GM12878 (cell line): ENCODE measurements at regions not wholly inside any gene's neighbourhood (a gene's known extent, or its start where the extent isn't known, plus 50 kb on each side); places are given as distances from the start of the nearest gene placed in this dataset.

Experiments used
- ATAC-seq: fragments of 200-7000 bp; cut with Tn5 transposase; 3 replicates; pipeline ENCODE4 v1.9.1; 2020; ENCODE audit warnings: mild to moderate bottlenecking, moderate library complexity
- BruUV-seq: library from RNA; stranded (reverse); fragments of 400-500 nt; replicated peaks from 2 replicates; lab custom pipeline; 2021; lab: Mats Ljungman, UMichigan
- CTCF ChIA-PET: fragments of 300-600 bp; sonication (Branson Sonifier 250); formaldehyde crosslinking; extraction: SDS; loops from one replicate; lab custom pipeline; 2021; ENCODE audit warnings: inconsistent platforms; lab: Yijun Ruan, JAX
- POLR2A ChIA-PET: fragments of 350-600 bp; formaldehyde crosslinking; extraction: SDS; loops from one replicate; lab custom pipeline; 2021; ENCODE audit warnings: inconsistent platforms; lab: Charles Lee
- RAD21 ChIA-PET: fragments of 300-600 bp; sonication (Branson Sonifier 250); formaldehyde crosslinking; loops from one replicate; lab custom pipeline; 2023; ENCODE audit warnings: antibody characterized with exemption; ENCODE audit not compliant: unreplicated experiment; lab: Charles Lee
- SMC1A ChIA-PET: fragments of 300-600 bp; sonication (Branson Sonifier 250); formaldehyde crosslinking; loops from one replicate; lab custom pipeline; 2023; ENCODE audit not compliant: unreplicated experiment, uncharacterized antibody; lab: Charles Lee
- DNase-seq: peaks from one replicate; pipeline ENCODE4 v3.0.0-alpha.2; 2011; ENCODE audit warnings: low read depth, low spot score
- FAIRE-seq: peaks from 3 replicates; lab custom pipeline; 2011; peaks lifted over from hg19 to GRCh38; lab: Jason Lieb, UNC
- H2AFZ ChIP-seq: 2 replicates; pipeline ENCODE4 v1.6.0; 2011; ENCODE audit warnings: low read depth, low read length, control low read depth; ENCODE audit not compliant: control insufficient read depth
- H3K27ac ChIP-seq: 2 replicates; pipeline ENCODE4 v1.5.1; 2011; ENCODE audit warnings: control low read depth; ENCODE audit not compliant: control insufficient read depth, insufficient read depth
- H3K27me3 ChIP-seq, 2 experiments: replicated peaks in 1 of 2; 2 replicates each; pipeline versions ENCODE4 v1.6.0 to v1.6.1; 2011; ENCODE audit warnings: low read length in 1 of 2; ENCODE audit not compliant: control insufficient read depth in 2 of 2, insufficient read depth in 2 of 2
- H3K36me3 ChIP-seq, 2 experiments: 2 replicates each; pipeline ENCODE4 v1.5.1; 2011; ENCODE audit warnings: low read length in 1 of 2; ENCODE audit not compliant: control insufficient read depth in 2 of 2, insufficient read depth in 2 of 2
- H3K4me1 ChIP-seq: 2 replicates; pipeline ENCODE4 v1.6.1; 2011; ENCODE audit warnings: mild to moderate bottlenecking, low read length, moderate library complexity, mixed read lengths; ENCODE audit not compliant: control insufficient read depth, insufficient read depth
- H3K4me2 ChIP-seq: 2 replicates; pipeline ENCODE4 v1.6.0; 2011; ENCODE audit warnings: control low read depth; ENCODE audit not compliant: control insufficient read depth, insufficient read depth
- H3K4me3 ChIP-seq: fragments of 200-600 bp; sonication (generic); 2 replicates; pipeline ENCODE4 v1.5.1; 2016
- H3K79me2 ChIP-seq: 2 replicates; pipeline ENCODE4 v1.6.0; 2011; ENCODE audit warnings: low read length; ENCODE audit not compliant: control insufficient read depth, insufficient read depth
- H3K9ac ChIP-seq: 2 replicates; pipeline ENCODE4 v1.8.0; 2011; ENCODE audit warnings: low read length, control low read depth, mixed read lengths; ENCODE audit not compliant: control insufficient read depth, insufficient read depth
- H3K9me3 ChIP-seq: replicated peaks from 3 replicates; pipeline ENCODE4 v1.5.1; 2011; ENCODE audit warnings: mild to moderate bottlenecking, low read length; ENCODE audit not compliant: control insufficient read depth, insufficient read depth
- H4K20me1 ChIP-seq: 2 replicates; pipeline ENCODE4 v1.6.0; 2011; ENCODE audit not compliant: control insufficient read depth, insufficient read depth
- ETV6 ChIP-seq, 2 experiments: fragments of 450-650 bp in 1 of 2; IDR thresholded peaks in 1 of 2; conservative IDR thresholded peaks in 1 of 2; 2 replicates each; pipeline ENCODE4 v1.6.1; 2014; ENCODE audit warnings: antibody characterized with exemption in 1 of 2, borderline replicate concordance in 1 of 2, low read depth in 1 of 2, mild to moderate bottlenecking in 1 of 2, moderate library complexity in 1 of 2
- JUNB ChIP-seq: IDR thresholded peaks from 2 replicates; pipeline ENCODE4 v1.6.1; 2016; ENCODE audit warnings: antibody characterized with exemption, mild to moderate bottlenecking
- JUND ChIP-seq: IDR thresholded peaks from 2 replicates; pipeline ENCODE4 v1.6.1; 2012; ENCODE audit warnings: low read depth, mild to moderate bottlenecking, low read length, improper control_type of control experiment, moderate library complexity
- MEF2A ChIP-seq: IDR thresholded peaks from 2 replicates; pipeline ENCODE4 v1.6.1; 2011; ENCODE audit warnings: low read depth, mild to moderate bottlenecking, low read length, moderate library complexity; ENCODE audit not compliant: insufficient read depth
- MTA2 ChIP-seq: fragments of 450-650 bp; IDR thresholded peaks from 2 replicates; pipeline ENCODE4 v1.6.1; 2016; ENCODE audit warnings: low read depth, mild to moderate bottlenecking, moderate library complexity
- NFYB ChIP-seq: IDR thresholded peaks from 2 replicates; pipeline ENCODE4 v1.6.1; 2011; ENCODE audit warnings: low read depth, mild to moderate bottlenecking, low read length, improper control_type of control experiment, moderate library complexity; ENCODE audit not compliant: insufficient read depth
- PAX5 ChIP-seq: IDR thresholded peaks from 2 replicates; pipeline ENCODE4 v1.6.1; 2011; ENCODE audit warnings: low read depth, low read length, borderline replicate concordance
- PBX3 ChIP-seq: IDR thresholded peaks from 2 replicates; pipeline ENCODE4 v1.6.1; 2011; ENCODE audit warnings: mild to moderate bottlenecking, low read depth, low read length, moderate library complexity; ENCODE audit not compliant: insufficient replicate concordance
- SRF ChIP-seq, 2 experiments: IDR thresholded peaks; 2 replicates each; pipeline ENCODE4 v1.6.1; 2011; ENCODE audit warnings: low read depth in 2 of 2, low read length in 2 of 2, mild to moderate bottlenecking in 1 of 2, moderate library complexity in 1 of 2
- WGBS: methylation state at CpG from one replicate; pipeline ENCODE4 v1.1.6; 2016; ENCODE audit warnings: low lambda C conversion rate; ENCODE audit not compliant: insufficient replicate concordance, insufficient coverage; ENCODE audit errors: missing lambda C conversion rate; 5-methylcytosine and 5-hydroxymethylcytosine counted together
- in situ Hi-C: fragments of 300-500 bp; cut with MboI; formaldehyde crosslinking; loops from 9 replicates; pipeline ENCODE4 v1.14.3; 2018; ENCODE audit warnings: mixed read lengths
- intact Hi-C: fragments of 100-400 bp; cut with micrococcal nuclease; formaldehyde crosslinking; loops from one replicate; pipeline ENCODE4 v1.14.2; 2022; ENCODE audit not compliant: unreplicated experiment
- TF ChIP-seq, protein P1 (sequence below): fragments of 450-650 bp; IDR thresholded peaks from 2 replicates; pipeline ENCODE4 v1.6.1; 2017; ENCODE audit warnings: low read depth, mild to moderate bottlenecking, moderate library complexity
- TF ChIP-seq, protein P2 (sequence below): fragments of 450-650 bp; IDR thresholded peaks from 2 replicates; pipeline ENCODE4 v1.6.1; 2016; ENCODE audit warnings: mild to moderate bottlenecking
- TF ChIP-seq, protein P3 (sequence below): fragments of 450-650 bp; IDR thresholded peaks from 2 replicates; pipeline ENCODE4 v1.6.1; 2016; ENCODE audit warnings: mild to moderate bottlenecking, moderate library complexity, borderline replicate concordance

DNA sequence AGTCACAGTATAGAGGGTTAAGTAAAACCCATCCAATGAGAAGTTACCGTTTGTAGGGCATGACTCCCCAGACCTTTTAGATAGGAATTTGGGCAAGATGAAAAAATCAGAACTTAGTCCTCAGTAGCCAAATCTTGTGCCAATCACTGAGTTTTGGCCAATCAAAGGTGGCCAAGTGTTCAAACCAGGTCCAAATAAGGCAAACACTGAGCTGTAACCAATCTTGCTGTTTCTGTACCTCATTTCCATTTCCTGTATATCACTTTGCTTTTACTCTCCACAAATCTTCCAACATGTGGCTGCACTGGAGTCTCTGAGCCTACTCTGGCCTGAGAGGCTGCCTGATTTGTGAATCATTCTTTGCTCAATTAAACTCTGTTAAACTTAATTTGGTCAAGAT, 81.8 kb upstream of the GPR6 start:
- Histone ChIP-seq H3K36me3 (no peaks in the 10 kb centered on the region), H3K27me3 (no peaks in the 10 kb centered on the region; a peak in 1 of 4 replicates), H3K9me3 (no peaks in the 10 kb centered on the region; the same call in 2 of the 3 replicates), H3K27ac (no peak overlapping the region), H4K20me1 (no peaks in the 10 kb centered on the region), H3K4me3 (no peak overlapping the region), H3K9ac (no peak overlapping the region), H3K79me2 (no peaks in the 10 kb centered on the region), H2AFZ (no peak overlapping the region; the same call in 1 of the 2 replicates), H3K4me1 (no peaks in the 10 kb centered on the region), H3K4me2 (no peak overlapping the region)
- no TSS peak for BruUV-seq
- DNase-seq (no peak), ATAC-seq (no peak), FAIRE-seq (peak; percentile 38)
- ChIA-PET POLR2A (no interaction called here), SMC1A (no interaction called here), CTCF (no interaction called here), RAD21 (no interaction called here)
- TF ChIP-seq, protein P1, sequence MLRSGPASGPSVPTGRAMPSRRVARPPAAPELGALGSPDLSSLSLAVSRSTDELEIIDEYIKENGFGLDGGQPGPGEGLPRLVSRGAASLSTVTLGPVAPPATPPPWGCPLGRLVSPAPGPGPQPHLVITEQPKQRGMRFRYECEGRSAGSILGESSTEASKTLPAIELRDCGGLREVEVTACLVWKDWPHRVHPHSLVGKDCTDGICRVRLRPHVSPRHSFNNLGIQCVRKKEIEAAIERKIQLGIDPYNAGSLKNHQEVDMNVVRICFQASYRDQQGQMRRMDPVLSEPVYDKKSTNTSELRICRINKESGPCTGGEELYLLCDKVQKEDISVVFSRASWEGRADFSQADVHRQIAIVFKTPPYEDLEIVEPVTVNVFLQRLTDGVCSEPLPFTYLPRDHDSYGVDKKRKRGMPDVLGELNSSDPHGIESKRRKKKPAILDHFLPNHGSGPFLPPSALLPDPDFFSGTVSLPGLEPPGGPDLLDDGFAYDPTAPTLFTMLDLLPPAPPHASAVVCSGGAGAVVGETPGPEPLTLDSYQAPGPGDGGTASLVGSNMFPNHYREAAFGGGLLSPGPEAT: no peak
- TF ChIP-seq JUNB: no peak
- no peak for TF ChIP-seq ETV6 (conservative IDR thresholded peaks at IDR 0.05 in 1 of 2, IDR thresholded peaks at IDR 0.05 in 1 of 2; ENCODE audit: borderline replicate concordance in 1 of 2, low read depth in 1 of 2)
- TF ChIP-seq JUND: no peak
- peak; percentile 48 for TF ChIP-seq PBX3
- TF ChIP-seq, protein P2, sequence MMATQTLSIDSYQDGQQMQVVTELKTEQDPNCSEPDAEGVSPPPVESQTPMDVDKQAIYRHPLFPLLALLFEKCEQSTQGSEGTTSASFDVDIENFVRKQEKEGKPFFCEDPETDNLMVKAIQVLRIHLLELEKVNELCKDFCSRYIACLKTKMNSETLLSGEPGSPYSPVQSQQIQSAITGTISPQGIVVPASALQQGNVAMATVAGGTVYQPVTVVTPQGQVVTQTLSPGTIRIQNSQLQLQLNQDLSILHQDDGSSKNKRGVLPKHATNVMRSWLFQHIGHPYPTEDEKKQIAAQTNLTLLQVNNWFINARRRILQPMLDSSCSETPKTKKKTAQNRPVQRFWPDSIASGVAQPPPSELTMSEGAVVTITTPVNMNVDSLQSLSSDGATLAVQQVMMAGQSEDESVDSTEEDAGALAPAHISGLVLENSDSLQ: peak; percentile 91
- no peak for TF ChIP-seq MTA2
- 0 out of 4 replicates have a peak, but pooled peaks of 1 of the 2 experiments have one; percentile 40 for TF ChIP-seq SRF (IDR thresholded peaks at IDR 0.05; ENCODE audit: low read depth in 2 of 2, low read length in 2 of 2)
- no peak for TF ChIP-seq PAX5
- TF ChIP-seq, protein P3, sequence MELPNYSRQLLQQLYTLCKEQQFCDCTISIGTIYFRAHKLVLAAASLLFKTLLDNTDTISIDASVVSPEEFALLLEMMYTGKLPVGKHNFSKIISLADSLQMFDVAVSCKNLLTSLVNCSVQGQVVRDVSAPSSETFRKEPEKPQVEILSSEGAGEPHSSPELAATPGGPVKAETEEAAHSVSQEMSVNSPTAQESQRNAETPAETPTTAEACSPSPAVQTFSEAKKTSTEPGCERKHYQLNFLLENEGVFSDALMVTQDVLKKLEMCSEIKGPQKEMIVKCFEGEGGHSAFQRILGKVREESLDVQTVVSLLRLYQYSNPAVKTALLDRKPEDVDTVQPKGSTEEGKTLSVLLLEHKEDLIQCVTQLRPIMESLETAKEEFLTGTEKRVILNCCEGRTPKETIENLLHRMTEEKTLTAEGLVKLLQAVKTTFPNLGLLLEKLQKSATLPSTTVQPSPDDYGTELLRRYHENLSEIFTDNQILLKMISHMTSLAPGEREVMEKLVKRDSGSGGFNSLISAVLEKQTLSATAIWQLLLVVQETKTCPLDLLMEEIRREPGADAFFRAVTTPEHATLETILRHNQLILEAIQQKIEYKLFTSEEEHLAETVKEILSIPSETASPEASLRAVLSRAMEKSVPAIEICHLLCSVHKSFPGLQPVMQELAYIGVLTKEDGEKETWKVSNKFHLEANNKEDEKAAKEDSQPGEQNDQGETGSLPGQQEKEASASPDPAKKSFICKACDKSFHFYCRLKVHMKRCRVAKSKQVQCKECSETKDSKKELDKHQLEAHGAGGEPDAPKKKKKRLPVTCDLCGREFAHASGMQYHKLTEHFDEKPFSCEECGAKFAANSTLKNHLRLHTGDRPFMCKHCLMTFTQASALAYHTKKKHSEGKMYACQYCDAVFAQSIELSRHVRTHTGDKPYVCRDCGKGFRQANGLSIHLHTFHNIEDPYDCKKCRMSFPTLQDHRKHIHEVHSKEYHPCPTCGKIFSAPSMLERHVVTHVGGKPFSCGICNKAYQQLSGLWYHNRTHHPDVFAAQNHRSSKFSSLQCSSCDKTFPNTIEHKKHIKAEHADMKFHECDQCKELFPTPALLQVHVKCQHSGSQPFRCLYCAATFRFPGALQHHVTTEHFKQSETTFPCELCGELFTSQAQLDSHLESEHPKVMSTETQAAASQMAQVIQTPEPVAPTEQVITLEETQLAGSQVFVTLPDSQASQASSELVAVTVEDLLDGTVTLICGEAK: no peak
- TF ChIP-seq NFYB: no peak
- TF ChIP-seq MEF2A: no peak
- intact Hi-C loops: no loop called here
- WGBS: 91% methylated on average over 1 of the region's 1 CpG
- in situ Hi-C loops: no loop called here
